Smooth muscle cell of the brain vasculature (primary cell): ENCODE measurements at regions not wholly inside any gene's neighbourhood (a gene's known extent, or its start where the extent isn't known, plus 50 kb on each side); places are given as distances from the start of the nearest gene placed in this dataset.
"Not testable (repeated sequence)": the region's sequence is repeated elsewhere in the genome, so short reads cannot be mapped to it uniquely, and the experiment has no call there.

Source experiments
- DNase-seq: peaks from one replicate; pipeline ENCODE4 v3.0.0-alpha.2; 2012; ENCODE audit warnings: low read depth, low spot score

- no peak for DNase-seq
Observed at GRCh38 chr5:162786234-162786633, 651.2 kb upstream of the CCNG1 start.

DNA sequence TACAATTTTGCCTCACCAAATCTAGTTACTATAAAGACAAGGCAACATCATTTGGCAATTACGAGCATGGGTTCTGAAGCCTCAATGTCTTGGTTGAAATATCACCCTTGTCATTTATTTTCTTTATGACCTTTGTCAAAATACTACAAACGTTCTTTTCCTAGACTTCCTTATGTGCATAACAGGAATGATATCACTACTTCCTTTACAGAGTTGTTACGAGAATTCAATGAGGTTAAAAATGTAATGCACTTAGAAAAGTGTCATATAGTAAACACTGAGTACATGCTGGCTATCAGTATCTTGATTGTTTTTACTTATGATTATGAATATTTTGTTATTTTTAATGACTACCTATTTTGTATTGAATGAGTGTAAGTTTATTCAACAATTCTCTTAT lies 640.9 kb upstream of the CCNG1 start:
- no peak for DNase-seq

DNA sequence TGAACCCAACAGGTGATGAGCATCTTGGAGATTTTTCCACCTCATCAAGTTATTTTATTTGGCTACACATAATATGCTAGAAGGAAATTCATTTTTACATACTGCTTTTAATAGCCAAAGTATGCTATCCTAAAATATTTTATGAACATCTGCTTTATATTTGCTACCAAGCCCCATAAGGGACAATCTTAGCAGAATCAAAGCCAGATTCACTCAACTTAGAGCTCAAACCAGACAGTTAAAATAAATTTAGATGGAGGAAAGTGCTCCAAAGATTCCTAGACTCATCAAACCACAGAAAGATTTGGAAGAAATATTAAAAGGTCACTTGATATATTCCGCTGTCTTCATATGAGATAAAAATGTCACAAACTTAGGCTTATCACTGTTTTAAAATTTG lies 637.1 kb upstream of the CCNG1 start:
- no peak for DNase-seq

- DNase-seq = no peak
Observed at GRCh38 chr5:162801235-162801634, 636.2 kb upstream of the CCNG1 start.

DNA sequence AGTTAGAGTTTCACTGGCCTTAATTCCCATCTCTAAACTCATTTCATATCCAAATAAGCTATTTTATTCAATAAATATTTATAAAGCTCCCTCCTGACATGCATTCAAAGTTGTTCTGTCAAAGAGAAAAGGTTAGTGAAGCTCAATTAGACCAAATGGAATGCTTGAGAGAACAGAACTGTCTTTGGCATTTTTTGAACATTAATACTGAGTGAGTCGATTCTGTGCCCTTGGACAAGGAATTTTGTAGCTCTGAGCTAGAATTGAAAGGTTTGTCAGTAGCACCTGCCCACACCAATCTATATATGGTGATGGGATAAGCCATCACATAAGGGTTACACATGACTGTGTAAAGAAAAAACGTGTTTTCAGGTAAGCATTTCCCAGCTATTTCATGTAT lies 631.2 kb upstream of the CCNG1 start:
- DNase-seq = no peak

GRCh38 chr5:162811071-162811470 lies 626.3 kb upstream of the CCNG1 start:
- DNase-seq = no peak

GRCh38 chr5:162816816-162817215 lies 620.6 kb upstream of the CCNG1 start:
- no peak for DNase-seq

DNA sequence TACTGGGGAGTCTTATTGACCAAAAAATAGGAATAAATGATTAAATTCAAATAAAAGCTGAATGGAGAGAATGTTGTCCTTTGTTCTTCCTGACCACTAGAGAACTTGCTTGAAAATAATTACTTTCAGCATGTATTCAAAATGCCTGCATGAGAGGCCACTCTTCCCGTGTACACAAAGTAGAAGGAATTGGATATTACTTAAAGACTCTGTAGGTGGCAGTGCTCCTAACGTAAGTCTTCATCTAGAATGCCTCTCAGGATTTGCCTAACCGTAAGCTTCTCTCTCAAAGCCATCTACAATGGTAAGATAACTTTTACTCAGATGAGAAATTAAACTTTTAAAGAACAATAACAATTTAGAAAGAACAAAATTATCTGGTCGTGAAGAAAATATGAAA lies 620.0 kb upstream of the CCNG1 start:
- no peak for DNase-seq

DNA sequence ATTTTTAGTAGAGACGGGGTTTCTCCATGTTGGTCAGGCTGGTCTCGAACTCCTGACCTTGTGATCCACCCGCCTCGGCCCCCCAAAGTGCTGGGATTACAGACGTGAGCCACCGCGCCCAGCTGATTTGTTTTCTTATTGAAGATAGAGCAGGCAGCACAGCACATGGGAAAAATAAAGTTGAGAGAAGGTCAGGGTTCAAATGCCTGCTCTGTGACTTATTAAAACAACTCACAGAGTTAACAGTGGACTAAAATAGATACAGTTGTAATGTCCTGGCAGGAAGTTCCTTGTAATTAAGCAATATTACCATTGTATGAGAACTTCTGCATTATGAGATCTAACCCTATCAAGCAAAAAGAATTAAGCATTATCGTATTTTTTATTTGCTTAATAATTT lies 615.7 kb upstream of the CCNG1 start:
- DNase-seq = not testable (repeated sequence)

DNA sequence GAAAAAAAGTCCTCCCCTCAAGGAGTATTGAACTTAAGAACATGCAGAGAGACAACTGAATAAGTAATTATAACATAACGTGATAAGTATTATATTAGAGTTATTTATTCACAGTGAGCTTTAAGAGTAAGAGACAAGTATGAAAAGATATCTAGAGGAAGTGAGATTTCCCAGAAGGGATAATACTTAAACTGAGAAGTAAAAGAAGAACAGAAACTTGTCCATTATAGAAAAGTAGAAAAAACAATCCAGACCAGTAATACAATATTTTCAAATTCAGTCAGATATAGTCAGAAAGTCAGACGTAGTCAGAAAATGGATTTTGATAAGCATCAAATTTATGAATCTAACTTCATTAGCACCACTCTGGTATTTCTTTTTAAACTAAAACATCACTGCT lies 613.0 kb upstream of the CCNG1 start:
- no peak for DNase-seq

GRCh38 chr5:162837155-162837554 lies 600.2 kb upstream of the CCNG1 start:
- no peak for DNase-seq

DNA sequence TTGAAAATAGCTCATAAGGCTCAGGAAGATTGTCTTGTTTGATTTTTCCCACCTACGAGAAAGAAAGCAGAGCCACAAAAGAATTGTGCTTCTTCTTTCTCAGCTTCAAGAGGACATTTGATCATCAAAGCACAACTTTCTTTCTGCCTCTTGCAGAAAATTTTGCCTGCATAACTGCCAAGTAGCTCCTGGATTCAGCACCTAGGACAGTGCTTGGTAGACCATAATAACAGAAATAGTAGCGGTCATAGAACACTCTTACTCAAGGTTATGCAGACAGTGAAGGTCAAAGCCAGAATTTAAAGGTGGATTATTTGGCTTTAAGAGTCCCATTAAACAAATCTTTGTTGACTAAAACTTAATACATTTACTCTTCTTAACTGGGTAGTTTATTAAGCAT lies 594.7 kb upstream of the CCNG1 start:
- DNase-seq = no peak

DNA sequence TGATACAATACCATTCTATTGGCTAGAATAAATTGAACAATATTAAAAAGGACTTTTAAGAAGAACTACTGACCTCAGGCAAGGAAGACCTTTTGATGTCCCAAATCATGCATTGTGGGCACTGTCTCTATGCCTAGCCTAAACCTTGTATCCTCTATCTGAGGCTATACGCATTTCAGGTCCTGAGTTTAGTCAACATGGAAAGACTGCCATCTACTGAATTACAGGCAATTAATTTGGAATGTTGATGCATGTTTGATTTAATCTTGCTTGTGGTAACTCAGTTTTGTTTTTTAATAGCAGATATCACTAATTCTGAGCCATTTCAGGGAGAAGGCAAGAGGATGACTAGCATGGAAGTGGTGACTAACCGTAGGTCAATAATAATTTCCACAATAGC lies 585.3 kb upstream of the CCNG1 start:
- DNase-seq = no peak

- no peak for DNase-seq
Observed at GRCh38 chr5:162858770-162859169, 578.6 kb upstream of the CCNG1 start.

DNA sequence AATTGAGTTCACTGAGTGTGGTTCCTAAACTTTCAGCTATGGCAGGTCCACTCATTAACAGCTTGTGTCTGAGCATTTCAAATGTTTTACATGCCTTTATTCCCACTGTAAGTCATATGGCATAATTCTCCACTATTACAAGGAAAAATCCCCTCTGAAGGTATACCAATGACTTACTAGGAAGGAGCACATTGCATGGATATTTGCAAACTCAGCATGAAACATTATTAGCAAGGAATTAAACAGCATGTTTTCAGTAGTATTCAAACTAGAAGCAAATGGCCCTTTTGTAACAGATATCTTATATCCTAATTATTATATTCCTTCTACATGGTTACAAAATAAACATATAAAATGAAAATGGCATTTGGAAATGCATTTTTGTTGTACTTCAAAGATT lies 566.4 kb upstream of the CCNG1 start:
- DNase-seq = no peak

DNA sequence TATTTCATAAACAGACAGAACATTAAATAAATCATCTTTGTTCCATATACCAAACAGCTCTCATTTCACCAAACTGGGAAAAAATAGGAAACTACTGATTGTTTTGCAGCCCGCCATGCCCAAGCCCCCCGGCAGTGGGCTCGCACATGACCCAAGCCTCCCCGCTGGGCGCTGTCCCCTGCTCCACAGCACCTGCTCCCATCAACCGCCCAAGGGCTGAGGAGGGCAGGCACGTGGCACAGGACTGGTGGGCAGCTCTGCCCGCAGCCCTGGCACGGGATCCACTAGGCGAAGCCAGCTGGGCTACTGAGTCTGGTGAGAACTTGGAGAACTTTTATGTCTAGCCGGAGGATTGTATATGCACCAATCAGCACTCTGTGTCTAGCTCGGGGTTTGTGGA lies 554.8 kb upstream of the CCNG1 start:
- DNase-seq = no peak

- no peak for DNase-seq
Observed at GRCh38 chr5:162886717-162887116, 550.7 kb upstream of the CCNG1 start.

- no peak for DNase-seq
Observed at GRCh38 chr5:162888268-162888667, 549.1 kb upstream of the CCNG1 start.

- DNase-seq = no peak
Observed at GRCh38 chr5:162911873-162912272, 525.5 kb upstream of the CCNG1 start.

- no peak for DNase-seq
Observed at GRCh38 chr5:162916368-162916767, 521.0 kb upstream of the CCNG1 start.

- no peak for DNase-seq
Observed at GRCh38 chr5:162929104-162929503, 508.3 kb upstream of the CCNG1 start.

GRCh38 chr5:162931501-162931900 lies 505.9 kb upstream of the CCNG1 start:
- DNase-seq = no peak

GRCh38 chr5:162939991-162940390 lies 497.4 kb upstream of the CCNG1 start:
- no peak for DNase-seq

DNA sequence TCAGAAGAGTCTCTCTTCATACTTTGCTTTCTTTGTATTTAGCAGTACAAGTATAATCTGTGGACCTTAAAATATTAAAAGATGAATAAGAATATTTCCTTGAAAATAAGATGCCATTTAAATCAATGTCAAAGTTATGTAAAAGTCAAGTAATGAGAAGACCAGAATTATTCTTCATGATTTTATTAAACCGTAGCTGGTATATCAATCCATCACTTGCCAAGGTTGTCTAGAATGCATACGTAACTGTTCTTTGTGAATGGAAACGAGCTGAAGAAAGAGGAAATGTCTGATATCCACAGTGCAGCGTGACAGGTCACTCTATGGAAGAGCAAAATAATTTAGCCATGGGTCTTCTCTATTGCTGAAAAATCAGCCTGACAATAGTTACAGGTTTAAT lies 488.7 kb upstream of the CCNG1 start:
- no peak for DNase-seq

GRCh38 chr5:162956570-162956969 lies 480.8 kb upstream of the CCNG1 start:
- no peak for DNase-seq
